NOMO-1 treated with dmso at 0.1 percent for 144 hours (cell line): ENCODE measurements at regions not wholly inside any gene's neighbourhood (a gene's known extent, or its start where the extent isn't known, plus 50 kb on each side); places are given as distances from the start of the nearest gene placed in this dataset.
"Not testable (repeated sequence)": the region's sequence is repeated elsewhere in the genome, so short reads cannot be mapped to it uniquely, and the experiment has no call there.

ENCODE experiments used
- DNase-seq: peaks from one replicate; lab custom pipeline; 2025; ENCODE audit not compliant: unreplicated experiment; lab: John Stamatoyannopoulos, UW

DNA sequence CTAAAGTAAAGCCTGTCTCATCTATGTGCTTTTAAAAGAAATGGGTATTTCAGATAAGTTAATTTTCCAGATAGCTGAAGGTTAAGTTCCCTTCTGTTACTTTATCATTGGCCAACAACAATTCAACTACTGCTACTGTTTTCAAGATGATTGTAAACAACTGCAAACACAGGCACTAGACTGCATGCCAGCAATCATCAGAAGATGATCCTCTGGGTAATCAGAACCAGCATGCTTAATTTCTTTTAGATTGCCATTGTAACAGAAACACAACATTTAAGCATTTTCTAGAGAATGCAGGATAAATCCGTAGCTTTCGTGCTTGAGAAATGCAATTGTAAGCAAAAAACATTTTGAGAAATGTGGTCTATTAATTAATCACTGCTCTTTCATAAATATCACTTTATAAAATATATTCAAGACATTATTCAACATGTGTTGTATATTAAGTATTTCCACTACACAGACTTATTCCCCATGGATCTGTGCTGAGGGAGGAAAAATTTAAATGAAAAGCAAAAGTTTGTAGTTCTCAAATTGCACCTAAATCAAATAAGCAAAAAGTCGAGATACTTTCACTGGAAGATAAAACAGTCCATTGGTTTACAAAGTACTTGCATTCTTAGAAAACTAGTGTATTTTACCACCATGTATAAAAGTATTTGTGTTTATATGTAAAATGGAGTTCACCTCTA, 133.7 kb downstream of the ATL2 start:
- DNase-seq: no peak

DNA sequence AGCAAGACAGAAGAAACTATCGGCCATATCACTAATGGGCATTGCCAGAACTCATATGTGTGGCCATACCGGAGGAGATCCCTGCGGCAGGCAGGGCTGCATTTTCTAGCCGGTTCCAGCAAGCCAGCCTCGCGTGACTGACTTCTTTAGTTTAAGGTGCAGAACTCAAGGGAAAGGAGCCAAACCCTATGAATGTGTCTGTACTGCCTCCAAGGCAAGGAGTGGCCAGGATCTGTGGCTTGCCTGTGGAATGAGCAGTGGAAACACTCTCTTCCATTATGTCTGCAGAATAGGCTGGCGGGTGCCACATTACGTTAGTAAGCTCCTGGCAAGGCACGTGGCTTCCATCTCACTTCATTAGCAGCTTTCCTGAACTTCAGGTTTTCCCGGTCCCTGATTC, 137.6 kb downstream of the ATL2 start:
- no peak for DNase-seq

DNA sequence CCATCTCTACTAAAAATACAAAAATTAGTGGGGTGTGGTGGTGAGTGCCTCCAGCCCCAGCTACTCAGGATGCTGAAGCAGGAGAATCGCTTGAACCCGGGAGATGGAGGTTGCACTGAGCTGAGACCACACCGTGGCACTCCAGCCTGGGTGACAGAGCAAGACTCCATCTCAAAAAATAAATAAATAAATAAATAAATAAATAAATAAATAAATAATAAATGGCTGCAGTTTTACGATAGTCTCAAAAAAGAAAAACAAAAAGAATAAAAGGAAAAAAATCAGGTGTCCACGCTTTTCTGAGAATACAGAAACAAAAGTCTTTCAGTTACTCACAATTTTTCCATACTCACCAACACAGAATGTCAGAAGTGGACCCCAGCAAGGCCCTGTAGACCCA, 138.4 kb downstream of the ATL2 start:
- DNase-seq: not testable (repeated sequence)

DNA sequence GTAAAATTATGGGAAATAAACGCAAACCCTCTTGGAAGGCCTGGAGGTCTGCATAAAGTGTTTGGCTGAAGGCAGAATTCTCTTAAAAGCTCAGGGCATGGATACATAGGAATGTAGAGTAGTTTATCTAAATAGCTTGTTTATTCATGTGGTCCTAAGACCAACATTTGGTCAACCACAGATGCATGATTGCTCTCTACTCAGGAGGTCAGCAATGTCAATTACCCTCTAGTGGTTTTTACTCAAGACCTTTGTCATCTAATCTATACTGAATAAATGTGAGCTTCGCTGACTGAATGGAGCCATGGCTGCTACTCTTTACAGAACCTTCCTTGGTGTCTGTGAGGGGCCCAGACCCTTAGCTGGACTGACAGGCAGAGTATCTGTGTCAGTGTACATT, 139.8 kb downstream of the ATL2 start:
- DNase-seq: no peak

DNA sequence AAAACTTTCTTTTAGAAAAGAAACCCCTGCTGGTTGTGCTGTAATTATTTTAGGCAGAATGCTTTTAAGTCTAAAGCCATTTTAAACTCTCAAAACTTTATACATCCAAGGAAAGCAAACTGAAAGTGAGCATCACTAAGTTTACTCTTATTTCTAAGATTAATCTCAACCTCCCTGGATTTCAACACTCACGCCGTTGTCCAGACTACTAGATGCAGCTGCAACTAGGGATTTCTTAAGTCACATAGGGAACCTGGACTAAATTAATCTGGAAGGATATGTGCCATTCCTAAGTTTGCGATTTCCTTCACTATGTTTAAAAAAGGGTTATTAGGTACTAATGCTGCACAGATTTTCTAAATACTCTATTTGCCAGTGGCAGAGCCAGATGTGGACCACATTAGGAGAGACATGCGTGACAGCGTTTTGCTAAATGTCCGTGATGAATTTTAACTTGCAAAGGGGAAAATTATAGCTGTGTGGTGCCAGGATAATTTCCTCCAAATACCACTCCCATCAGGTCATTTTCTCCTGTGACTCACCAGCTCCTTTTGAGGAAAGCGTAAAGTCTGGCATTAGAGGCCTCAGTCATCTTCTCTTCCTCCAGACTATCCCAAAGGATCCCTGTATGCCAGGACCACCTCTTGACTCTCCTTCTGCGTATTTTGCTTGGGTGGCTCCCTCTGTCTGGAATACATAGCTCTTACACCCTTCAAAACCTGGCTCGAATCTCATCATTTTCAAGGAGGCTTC, 143.7 kb downstream of the ATL2 start:
- no peak for DNase-seq

DNA sequence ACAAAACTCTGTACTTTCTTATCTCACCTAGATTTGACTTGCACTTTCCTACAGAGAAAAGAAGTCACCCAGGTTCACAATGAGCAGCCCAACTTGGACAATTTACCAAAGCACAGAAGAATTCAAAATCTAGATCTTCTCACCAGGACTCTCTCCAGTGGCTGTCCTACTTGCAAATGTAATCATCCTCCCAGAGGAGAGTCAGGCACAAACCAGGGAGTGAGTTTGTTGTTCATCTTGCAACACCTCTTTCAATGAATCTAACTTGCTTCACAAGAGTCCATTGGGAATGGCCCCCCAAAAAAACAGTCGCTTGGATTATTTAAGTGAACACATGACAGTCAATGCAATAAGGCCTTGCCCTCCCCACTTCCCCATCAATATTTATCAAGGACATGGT, 144.6 kb downstream of the ATL2 start:
- DNase-seq: no peak

DNA sequence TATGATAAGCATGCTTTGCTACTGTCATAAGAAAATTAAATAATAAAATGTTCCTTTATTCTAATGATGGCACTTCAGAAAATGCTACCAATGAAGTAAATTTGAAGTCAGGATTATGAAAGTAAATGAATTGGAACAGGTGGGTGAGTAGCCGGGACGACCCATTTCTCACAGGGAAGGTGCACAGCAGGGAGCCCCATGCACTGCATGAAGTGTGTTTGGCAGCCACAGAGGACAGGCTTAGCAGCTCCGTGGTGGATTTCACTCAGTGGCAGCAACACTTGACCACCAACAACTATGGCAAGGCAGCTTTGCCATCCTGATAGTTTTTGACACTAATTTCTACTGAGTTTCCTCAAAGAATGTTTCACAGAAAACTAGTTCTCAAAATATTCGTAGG, 146.3 kb downstream of the ATL2 start:
- DNase-seq: no peak

DNA sequence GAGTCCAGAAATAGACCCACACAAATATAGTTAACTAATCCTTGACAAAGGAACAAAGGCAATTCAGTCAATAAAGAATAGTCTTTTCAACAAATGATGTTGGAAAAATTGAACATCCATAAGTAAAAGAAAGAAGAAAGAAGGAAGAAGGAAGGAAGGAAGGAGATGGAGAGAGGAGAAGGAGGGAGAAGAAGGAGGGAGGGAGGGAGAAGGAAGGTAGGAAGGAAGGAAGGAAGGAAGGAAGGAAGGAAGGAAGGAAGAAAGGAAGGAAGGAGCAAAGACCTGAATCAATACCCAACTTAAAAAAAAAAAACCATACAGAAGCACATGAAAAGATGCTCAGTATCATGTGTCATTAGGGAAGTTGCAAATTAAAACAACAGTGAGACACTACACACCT, 148.3 kb downstream of the ATL2 start:
- no peak for DNase-seq

DNA sequence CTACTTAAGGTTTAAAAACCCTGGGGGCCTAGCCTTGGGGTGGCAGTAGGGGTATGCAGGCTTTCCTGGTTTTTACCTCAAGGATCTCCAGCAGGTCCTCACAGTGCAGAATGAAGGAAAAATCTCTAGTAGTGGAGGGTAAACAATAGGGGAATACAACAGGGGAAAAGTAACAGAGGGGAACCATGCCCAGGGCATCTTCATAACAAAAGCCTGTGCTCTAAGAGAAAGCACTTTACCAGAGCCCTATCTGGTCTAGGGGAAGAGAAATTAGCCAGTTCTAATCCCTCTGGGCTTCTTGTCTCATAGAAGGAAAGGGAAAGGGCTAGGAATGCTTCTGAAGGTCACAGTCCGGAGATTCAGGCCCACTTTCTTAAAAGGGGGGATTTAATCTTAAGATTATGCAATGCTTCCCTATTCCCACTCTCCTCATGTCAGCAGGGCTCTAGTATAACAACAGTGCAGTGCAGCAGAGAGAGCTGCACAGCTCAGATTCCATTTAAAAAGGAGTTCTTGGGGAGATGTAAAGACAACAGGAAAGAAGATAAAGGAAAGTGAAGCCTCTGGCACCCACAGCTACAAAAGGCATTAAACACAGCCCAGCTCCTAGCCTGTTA, 149.0 kb upstream of the CYP1B1 start:
- DNase-seq: no peak

DNA sequence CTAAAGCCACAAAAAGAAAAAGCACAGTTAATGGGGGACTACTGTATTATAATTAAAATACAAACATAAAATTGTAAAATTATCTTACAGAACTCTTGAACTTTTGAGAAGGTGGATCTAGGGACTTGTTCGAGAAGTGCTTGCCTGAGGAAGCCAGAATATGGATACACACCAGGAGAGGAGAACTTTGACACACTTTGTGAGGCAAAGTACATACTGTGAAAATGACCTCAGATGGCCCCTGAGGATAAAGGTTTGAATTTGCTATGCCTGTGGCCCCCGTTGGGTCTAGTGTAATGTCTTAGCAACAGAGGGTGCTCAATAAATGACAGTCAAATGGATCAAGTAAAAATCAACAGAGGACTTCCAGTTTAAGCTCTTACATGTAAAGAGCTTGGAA, 148.2 kb upstream of the CYP1B1 start:
- DNase-seq: no peak

DNA sequence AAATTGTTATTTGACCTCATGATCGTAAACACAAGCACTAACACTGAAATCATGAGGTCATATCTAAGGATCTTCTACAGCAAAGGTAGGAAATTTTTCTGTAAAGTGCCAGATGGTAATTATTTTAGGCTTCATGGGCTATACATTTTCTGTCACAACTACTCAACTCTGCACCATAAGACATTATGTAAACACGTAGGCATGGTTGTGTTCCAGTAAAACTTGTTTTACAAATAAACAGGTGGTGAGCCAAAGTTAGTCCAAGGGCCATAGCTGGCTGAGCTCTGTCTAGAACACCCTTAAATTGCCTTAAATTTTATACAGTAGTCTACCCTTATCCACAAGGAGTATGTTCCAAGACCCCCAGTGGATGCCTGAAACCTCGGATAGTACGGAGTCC, 147.3 kb upstream of the CYP1B1 start:
- no peak for DNase-seq

DNA sequence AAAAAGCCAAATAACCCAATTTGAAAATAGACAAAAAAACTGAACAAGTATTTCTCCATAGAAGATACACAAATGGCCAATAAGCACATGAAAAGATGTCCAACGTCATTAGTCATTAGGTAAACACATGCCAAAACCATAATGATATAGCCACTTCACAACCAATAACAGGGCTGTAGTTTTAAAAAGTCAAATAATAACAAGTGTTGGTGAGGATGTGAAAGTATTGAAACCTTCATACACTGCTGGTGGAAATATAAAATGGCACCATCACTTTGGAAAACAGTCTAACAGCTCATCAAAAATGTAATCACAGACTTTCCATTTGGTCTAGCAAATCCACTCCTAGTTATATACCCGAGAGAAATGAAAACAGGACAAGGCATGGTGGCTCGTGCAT, 144.2 kb upstream of the CYP1B1 start:
- no peak for DNase-seq

DNA sequence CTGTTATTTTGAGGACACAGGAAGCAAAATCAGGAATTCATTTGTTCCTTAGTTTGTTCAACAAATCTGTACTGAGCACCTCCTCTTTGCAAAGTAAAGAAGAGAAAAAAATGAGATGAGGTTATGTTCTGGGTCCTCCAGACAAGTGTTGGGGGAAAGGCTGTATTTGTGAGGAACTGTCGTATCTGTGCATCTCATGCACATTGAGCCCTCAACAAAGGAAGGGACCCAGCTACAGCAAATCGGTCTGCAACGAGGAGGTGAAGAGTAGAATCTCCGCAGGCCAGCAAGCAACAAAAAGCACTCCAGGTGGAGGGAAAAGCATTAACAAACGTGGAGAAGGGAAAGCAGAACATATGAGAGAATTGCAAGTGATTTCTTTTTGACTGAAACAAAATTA, 143.0 kb upstream of the CYP1B1 start:
- no peak for DNase-seq

DNA sequence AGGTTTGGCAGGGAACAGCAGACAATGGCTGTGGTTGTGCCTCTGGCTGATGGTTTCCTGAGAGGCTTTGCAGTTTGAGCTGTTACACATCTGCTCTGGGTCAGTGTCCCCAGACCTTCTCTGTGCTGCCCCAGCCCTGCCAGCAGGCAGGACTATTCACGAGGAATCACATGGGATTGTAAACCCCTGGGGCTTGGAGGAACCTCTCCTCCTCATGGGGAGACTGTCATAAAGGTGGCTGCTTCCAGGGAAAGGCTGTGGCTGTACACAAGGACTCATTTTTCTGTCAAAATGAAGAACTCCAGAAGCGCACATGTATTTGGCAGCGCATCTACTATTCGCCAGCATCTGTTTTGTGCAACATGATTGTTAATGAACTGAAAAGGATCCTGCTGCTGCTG, 142.6 kb upstream of the CYP1B1 start:
- DNase-seq: no peak

DNA sequence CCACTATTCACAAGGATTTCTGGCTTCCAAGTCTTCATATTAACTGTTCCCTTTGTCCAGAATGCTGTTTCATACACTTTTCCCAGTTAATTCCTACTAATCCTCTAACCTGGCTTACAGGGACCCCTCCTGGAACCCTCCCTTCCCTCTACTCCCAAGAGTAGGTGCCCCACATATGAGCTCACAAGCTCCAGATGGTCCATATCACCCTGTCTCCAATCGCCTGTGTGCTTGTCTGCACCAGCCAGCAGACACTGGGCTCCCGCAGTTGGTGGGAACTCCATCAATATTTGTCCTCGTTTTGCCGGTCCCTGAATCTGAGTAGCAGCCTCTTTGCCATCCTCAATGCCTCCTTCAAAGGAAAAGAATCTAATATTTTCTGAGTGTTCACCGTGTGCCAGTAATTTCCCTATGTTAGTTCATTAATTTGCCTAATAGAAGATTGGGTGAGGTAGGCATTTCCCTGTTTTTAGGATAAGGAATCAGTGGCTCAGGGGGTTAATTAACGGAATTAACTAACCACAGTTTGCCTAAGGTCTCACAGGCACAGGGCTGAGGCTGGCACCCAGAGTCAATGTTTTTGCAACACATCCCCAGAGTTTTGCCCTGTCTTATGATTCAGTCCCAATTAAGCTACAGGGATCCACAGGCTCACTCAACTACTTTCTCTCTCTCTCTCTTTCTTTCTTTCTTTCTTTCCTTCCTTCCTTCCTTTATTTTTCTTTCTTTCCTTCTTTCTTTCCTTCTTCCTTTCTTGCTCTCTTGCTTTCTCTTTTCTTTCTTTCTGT, 141.6 kb upstream of the CYP1B1 start:
- no peak for DNase-seq

DNA sequence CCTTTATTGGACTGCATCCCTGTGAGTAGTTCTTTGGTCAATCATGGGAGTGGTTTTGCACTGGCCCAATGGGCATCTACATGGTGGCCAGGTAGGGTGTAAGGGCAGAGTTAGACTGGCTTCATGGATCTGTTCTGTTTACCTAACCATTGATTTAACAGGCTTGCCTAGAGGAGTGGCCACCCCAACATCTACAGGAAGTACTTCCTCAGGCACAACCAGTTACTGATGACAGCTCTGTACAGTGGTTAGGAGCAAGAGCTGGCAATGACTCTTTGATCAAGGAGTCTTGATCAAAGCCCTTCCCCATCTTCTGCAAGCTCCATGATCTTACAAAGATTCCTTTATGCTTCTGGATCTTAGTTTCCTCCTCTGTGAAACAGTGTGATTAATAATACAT, 140.9 kb upstream of the CYP1B1 start:
- DNase-seq: no peak

DNA sequence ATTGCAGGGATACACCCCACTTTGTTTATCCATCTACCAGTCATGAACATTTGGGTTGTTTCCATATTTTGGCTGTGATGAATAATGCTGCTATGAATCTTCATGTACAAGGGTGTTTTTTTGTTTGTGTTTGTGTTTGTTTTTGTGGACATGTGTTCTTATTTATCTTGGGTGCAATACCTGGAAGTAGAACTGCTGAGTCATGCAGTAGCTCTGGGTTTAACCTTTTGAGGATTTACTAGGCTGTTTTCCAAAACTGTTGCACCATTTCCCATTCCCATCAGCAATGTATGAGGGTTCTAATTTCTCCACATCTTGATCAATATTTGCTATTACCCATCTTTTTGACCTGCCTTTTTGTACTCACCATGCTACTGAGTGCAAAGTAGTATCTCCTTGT, 140.0 kb upstream of the CYP1B1 start:
- no peak for DNase-seq

DNA sequence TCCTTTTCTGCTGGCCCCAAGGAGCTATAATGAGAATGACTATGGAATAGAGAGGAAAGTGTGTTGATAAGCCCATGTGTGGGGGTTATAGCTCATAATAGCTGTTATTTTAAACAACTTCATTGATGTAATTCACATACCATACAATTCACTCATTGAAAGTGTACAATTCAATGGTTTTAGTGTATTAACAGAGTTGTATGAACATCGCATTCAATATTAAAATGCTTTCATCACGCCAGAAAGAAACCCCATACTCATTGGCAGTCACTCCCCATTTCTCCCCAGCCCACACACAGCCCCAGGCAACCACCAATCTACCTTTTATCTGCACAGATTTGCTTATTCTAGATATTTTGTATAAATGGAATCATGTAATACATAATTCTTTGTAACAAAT, 139.6 kb upstream of the CYP1B1 start:
- DNase-seq: no peak

DNA sequence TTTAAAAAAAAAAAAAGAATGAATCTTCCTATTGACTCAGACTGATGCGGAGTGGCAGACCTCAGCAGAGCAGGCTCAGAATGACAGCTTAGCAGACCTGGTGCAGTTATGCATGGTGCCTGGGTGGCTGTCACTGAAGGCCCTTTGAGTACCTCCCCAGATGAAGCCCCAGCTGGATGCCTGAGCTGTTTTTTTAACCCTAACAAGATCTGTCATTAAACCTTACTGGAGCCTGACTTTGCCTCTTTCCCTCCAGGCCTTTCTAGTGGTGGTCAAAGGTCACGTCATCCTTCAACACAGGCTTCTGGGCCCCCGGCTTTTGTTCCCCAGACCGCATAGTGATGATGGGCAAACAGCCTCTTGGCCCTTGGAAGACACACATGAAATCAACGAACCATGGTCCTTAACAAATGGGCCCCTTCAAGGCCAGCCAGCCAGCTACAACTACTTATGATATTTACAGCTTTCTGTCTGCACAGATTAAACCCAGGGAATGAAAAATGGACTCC, 138.3 kb upstream of the CYP1B1 start:
- DNase-seq: no peak

DNA sequence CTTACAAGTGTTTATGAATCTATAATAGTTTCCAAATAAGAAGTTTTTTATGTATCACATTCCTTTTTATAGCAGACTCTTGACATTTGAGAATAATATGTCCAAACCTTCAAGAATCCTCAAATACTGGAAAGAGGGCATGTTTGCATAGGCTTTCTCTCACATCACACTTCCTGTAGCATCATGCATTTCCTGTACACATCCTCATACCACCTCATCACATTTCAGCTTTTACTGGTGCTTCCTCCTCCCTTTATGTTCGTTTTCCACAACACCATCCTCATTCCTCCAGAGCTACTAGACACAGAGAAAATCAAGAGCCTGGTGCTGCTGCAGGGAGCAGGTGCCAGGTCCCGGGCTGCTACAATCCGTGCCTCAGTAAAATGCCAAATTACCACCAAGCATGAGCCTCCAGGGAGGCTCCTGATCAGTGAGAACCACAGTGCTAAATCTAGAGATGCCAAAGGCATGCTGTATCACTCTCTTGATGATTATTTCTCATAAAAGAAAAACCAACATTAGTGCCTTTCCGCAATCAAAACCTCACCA, 137.7 kb upstream of the CYP1B1 start:
- DNase-seq: no peak

DNA sequence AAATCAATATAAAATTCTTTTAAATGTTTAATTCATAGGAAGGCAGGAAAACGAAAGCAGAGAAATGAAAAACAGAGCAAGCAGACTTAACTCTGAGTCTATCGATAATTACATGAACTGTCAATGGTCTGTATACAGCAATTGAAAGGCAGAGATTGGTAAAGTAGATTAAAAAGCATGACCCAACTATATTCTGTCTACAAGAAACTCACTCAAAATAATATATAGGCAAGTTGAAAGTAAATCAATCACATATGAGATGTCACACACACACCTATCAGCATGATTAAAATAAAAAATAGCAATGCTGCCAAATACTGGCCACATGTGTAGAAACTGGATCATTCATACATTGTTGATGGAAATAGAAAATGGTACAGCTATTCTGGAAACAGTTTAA, 136.4 kb upstream of the CYP1B1 start:
- no peak for DNase-seq
